GM21381 (cell line): ENCODE measurements at regions not wholly inside any gene's neighbourhood (a gene's known extent, or its start where the extent isn't known, plus 50 kb on each side); places are given as distances from the start of the nearest gene placed in this dataset.

Experiments used
- ATAC-seq: cut with Tn5 transposase; IDR thresholded peaks from one replicate; pipeline ENCODE4 v1.9.1; 2021; ENCODE audit warnings: mild to moderate bottlenecking, moderate library complexity; ENCODE audit not compliant: unreplicated experiment

- no peak for ATAC-seq
Observed at GRCh38 chr1:199857516-199857915, 170.0 kb upstream of the NR5A2 start.

GRCh38 chr1:199858171-199858570 lies 169.3 kb upstream of the NR5A2 start:
- no peak for ATAC-seq

GRCh38 chr1:199858856-199859255 lies 168.7 kb upstream of the NR5A2 start:
- ATAC-seq, result no peak

- ATAC-seq, result no peak
Observed at GRCh38 chr1:199859491-199859933, 168.0 kb upstream of the NR5A2 start.

GRCh38 chr1:199861020-199861795 lies 166.3 kb upstream of the NR5A2 start:
- ATAC-seq, result no peak

GRCh38 chr1:199862047-199862446 lies 165.5 kb upstream of the NR5A2 start:
- no peak for ATAC-seq

- no peak for ATAC-seq
Observed at GRCh38 chr1:199866210-199866617, 161.3 kb upstream of the NR5A2 start.

GRCh38 chr1:199867601-199868000 lies 159.9 kb upstream of the NR5A2 start:
- no peak for ATAC-seq

- ATAC-seq, result no peak
Observed at GRCh38 chr1:199868777-199869176, 158.7 kb upstream of the NR5A2 start.

GRCh38 chr1:199875337-199875736 lies 152.2 kb upstream of the NR5A2 start:
- ATAC-seq, result no peak

GRCh38 chr1:199875856-199876255 lies 151.7 kb upstream of the NR5A2 start:
- no peak for ATAC-seq

GRCh38 chr1:199877526-199878384 lies 149.8 kb upstream of the NR5A2 start:
- ATAC-seq, result no peak

- ATAC-seq, result no peak
Observed at GRCh38 chr1:199878823-199879222, 148.7 kb upstream of the NR5A2 start.

- ATAC-seq, result no peak
Observed at GRCh38 chr1:199898654-199899053, 128.9 kb upstream of the NR5A2 start.

- ATAC-seq, result no peak
Observed at GRCh38 chr1:199901341-199901740, 126.2 kb upstream of the NR5A2 start.

GRCh38 chr1:199907361-199907760 lies 120.1 kb upstream of the NR5A2 start:
- no peak for ATAC-seq

GRCh38 chr1:199909137-199909536 lies 118.4 kb upstream of the NR5A2 start:
- ATAC-seq, result no peak

- ATAC-seq, result no peak
Observed at GRCh38 chr1:199913318-199913717, 114.2 kb upstream of the NR5A2 start.

- ATAC-seq, result no peak
Observed at GRCh38 chr1:199914546-199914945, 113.0 kb upstream of the NR5A2 start.

- no peak for ATAC-seq
Observed at GRCh38 chr1:199918196-199918769, 109.2 kb upstream of the NR5A2 start.

- ATAC-seq, result no peak
Observed at GRCh38 chr1:199920635-199921034, 106.9 kb upstream of the NR5A2 start.

- no peak for ATAC-seq
Observed at GRCh38 chr1:199929556-199929955, 98.0 kb upstream of the NR5A2 start.
